ENCODE measurements at regions not wholly inside any gene's neighbourhood (a gene's known extent, or its start where the extent isn't known, plus 50 kb on each side); places are given as distances from the start of the nearest gene placed in this dataset.

DNA sequence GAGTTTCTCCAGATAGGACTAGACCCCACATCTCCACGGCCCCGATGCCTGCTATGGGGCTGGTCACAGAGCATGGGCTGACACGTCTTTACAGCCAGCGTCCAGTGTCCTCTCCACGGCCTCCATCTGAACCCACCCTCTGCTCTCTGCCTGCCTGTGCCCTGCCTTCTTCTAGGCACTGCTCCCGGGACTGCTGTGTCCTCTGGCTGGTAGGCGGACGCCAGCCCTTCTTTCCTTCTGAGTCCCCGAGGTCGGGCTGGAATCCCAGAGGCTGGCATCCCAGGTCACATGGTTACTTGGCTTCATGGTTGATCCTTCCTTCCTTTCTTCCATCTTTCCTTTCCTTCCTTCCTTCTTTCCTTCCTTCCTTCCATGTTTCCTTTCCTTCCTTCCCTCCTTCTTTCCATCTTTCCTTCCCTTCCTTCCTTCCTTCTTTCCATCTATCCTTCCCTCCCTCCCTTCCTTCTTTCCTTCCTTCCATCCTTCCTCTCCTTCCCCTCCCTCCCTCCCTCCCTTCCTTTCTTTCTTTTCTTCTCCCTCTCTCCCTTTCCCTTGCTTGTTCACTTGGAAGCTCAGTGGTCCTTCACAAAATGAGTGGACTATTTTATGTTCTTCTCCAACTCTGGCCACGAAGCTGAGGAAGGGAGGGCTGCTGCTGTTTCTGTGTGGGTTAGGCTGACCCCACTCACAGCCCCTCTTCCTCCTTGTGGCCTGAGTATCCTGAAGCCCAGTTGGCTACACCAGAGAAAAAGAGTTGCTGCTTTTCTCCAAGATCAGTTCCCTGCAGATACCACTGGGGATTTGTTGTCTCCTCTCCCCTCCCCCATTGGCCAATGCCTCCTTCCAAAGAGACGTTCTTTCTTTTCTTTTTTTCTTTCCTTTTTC is 66.8 kb upstream of the NEURL1B start:
- TF ChIP-seq, protein P1, sequence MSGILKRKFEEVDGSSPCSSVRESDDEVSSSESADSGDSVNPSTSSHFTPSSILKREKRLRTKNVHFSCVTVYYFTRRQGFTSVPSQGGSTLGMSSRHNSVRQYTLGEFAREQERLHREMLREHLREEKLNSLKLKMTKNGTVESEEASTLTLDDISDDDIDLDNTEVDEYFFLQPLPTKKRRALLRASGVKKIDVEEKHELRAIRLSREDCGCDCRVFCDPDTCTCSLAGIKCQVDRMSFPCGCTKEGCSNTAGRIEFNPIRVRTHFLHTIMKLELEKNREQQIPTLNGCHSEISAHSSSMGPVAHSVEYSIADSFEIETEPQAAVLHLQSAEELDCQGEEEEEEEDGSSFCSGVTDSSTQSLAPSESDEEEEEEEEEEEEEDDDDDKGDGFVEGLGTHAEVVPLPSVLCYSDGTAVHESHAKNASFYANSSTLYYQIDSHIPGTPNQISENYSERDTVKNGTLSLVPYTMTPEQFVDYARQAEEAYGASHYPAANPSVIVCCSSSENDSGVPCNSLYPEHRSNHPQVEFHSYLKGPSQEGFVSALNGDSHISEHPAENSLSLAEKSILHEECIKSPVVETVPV (CRISPR knock-in tag; IDR thresholded peaks at IDR 0.05) = no peak
- no peak for ATAC-seq

DNA sequence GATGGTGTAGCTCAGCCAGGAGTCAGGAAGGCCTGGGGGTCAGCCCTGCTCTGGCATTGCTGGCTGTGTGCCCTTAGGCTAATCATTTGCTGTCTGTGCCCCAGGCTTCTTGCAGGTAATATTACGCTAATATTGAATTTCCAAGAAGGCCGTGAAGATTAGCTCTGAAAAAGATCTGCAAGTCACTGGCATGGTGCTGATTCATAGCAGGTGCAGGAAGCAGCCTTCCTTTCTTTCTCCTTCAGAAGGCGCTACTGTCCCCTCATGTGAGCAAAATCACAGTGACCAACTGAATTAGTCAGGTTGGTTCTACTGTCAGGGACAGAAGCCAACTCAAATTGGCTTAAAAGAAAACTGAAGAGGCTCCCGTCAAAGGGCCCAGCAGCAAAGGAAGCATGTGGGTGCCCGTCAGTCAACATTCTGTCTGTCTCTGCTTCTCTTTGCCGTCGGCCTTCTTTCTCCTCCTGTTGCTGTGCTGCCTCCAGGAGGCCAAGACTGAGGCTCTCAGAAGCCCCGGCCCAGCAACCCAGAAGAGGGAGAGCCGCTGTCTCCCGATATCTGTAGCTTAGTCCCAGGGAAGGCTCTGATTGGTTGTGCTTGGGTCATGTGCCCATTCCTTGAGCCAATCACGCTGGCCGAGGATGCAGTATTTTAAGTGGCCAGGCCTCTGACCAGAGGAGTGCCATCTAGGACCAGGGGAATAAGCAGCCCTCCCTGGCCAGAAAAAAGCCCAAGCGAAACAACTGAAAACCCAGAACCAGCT is 67.8 kb upstream of the NEURL1B start:
- ATAC-seq = no peak
- TF ChIP-seq TCF4 (CRISPR knock-in tag; IDR thresholded peaks at IDR 0.05; ENCODE audit: borderline replicate concordance) = no peak
- TF ChIP-seq ZNF565 (CRISPR knock-in tag; conservative IDR thresholded peaks at IDR 0.05; ENCODE audit: low read depth) = no peak
- no peak for TF ChIP-seq ESRRG (CRISPR knock-in tag; IDR thresholded peaks at IDR 0.05)
- TF ChIP-seq RARB (CRISPR knock-in tag; IDR thresholded peaks at IDR 0.05) = no peak
- TF ChIP-seq GLIS3 (CRISPR knock-in tag; IDR thresholded peaks at IDR 0.05) = no peak
- no peak for TF ChIP-seq ARNTL (CRISPR knock-in tag; IDR thresholded peaks at IDR 0.05; ENCODE audit: borderline replicate concordance, low read depth)
- no peak for TF ChIP-seq ZNF70 (CRISPR knock-in tag; IDR thresholded peaks at IDR 0.05)
- TF ChIP-seq, protein P2, sequence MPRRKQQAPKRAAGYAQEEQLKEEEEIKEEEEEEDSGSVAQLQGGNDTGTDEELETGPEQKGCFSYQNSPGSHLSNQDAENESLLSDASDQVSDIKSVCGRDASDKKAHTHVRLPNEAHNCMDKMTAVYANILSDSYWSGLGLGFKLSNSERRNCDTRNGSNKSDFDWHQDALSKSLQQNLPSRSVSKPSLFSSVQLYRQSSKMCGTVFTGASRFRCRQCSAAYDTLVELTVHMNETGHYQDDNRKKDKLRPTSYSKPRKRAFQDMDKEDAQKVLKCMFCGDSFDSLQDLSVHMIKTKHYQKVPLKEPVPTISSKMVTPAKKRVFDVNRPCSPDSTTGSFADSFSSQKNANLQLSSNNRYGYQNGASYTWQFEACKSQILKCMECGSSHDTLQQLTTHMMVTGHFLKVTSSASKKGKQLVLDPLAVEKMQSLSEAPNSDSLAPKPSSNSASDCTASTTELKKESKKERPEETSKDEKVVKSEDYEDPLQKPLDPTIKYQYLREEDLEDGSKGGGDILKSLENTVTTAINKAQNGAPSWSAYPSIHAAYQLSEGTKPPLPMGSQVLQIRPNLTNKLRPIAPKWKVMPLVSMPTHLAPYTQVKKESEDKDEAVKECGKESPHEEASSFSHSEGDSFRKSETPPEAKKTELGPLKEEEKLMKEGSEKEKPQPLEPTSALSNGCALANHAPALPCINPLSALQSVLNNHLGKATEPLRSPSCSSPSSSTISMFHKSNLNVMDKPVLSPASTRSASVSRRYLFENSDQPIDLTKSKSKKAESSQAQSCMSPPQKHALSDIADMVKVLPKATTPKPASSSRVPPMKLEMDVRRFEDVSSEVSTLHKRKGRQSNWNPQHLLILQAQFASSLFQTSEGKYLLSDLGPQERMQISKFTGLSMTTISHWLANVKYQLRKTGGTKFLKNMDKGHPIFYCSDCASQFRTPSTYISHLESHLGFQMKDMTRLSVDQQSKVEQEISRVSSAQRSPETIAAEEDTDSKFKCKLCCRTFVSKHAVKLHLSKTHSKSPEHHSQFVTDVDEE (CRISPR knock-in tag; IDR thresholded peaks at IDR 0.05) = no peak
- TF ChIP-seq ZFP30 (CRISPR knock-in tag; IDR thresholded peaks at IDR 0.05) = no peak
- TF ChIP-seq, protein P1 (CRISPR knock-in tag; IDR thresholded peaks at IDR 0.05) = no peak
- TF ChIP-seq OSR1 (CRISPR knock-in tag; IDR thresholded peaks at IDR 0.05) = no peak
- TF ChIP-seq, protein P3, sequence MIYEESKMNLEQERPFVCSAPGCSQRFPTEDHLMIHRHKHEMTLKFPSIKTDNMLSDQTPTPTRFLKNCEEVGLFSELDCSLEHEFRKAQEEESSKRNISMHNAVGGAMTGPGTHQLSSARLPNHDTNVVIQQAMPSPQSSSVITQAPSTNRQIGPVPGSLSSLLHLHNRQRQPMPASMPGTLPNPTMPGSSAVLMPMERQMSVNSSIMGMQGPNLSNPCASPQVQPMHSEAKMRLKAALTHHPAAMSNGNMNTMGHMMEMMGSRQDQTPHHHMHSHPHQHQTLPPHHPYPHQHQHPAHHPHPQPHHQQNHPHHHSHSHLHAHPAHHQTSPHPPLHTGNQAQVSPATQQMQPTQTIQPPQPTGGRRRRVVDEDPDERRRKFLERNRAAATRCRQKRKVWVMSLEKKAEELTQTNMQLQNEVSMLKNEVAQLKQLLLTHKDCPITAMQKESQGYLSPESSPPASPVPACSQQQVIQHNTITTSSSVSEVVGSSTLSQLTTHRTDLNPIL (CRISPR knock-in tag; IDR thresholded peaks at IDR 0.05; ENCODE audit: low read depth) = no peak
- TF ChIP-seq TOX (CRISPR knock-in tag; IDR thresholded peaks at IDR 0.05; ENCODE audit: borderline replicate concordance) = no peak
- TF ChIP-seq, protein P4, sequence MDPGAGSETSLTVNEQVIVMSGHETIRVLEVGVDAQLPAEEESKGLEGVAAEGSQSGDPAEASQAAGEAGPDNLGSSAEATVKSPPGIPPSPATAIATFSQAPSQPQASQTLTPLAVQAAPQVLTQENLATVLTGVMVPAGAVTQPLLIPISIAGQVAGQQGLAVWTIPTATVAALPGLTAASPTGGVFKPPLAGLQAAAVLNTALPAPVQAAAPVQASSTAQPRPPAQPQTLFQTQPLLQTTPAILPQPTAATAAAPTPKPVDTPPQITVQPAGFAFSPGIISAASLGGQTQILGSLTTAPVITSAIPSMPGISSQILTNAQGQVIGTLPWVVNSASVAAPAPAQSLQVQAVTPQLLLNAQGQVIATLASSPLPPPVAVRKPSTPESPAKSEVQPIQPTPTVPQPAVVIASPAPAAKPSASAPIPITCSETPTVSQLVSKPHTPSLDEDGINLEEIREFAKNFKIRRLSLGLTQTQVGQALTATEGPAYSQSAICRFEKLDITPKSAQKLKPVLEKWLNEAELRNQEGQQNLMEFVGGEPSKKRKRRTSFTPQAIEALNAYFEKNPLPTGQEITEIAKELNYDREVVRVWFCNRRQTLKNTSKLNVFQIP (CRISPR knock-in tag; IDR thresholded peaks at IDR 0.05; ENCODE audit: borderline replicate concordance, low read depth) = no peak
- TF ChIP-seq, protein P5, sequence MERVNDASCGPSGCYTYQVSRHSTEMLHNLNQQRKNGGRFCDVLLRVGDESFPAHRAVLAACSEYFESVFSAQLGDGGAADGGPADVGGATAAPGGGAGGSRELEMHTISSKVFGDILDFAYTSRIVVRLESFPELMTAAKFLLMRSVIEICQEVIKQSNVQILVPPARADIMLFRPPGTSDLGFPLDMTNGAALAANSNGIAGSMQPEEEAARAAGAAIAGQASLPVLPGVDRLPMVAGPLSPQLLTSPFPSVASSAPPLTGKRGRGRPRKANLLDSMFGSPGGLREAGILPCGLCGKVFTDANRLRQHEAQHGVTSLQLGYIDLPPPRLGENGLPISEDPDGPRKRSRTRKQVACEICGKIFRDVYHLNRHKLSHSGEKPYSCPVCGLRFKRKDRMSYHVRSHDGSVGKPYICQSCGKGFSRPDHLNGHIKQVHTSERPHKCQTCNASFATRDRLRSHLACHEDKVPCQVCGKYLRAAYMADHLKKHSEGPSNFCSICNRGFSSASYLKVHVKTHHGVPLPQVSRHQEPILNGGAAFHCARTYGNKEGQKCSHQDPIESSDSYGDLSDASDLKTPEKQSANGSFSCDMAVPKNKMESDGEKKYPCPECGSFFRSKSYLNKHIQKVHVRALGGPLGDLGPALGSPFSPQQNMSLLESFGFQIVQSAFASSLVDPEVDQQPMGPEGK (CRISPR knock-in tag; IDR thresholded peaks at IDR 0.05; ENCODE audit: borderline replicate concordance) = no peak
- no peak for TF ChIP-seq ISL1 (CRISPR knock-in tag; IDR thresholded peaks at IDR 0.05)
- TF ChIP-seq PPARA (CRISPR knock-in tag; IDR thresholded peaks at IDR 0.05; ENCODE audit: borderline replicate concordance) = no peak
- TF ChIP-seq SNAI2 (CRISPR knock-in tag; IDR thresholded peaks at IDR 0.05) = no peak
- TF ChIP-seq BACH2 (CRISPR knock-in tag; IDR thresholded peaks at IDR 0.05; ENCODE audit: borderline replicate concordance) = no peak
- TF ChIP-seq CSDC2 (CRISPR knock-in tag; IDR thresholded peaks at IDR 0.05) = no peak

All from SK-N-SH treated with all-trans-retinoic acid at 6 μM for 48 hours (cell line).